Loucy (cell line): ENCODE measurements at regions not wholly inside any gene's neighbourhood (a gene's known extent, or its start where the extent isn't known, plus 50 kb on each side); places are given as distances from the start of the nearest gene placed in this dataset.

Experiments
- CTCF ChIP-seq: fragments of 200-600 bp; sonication (generic); conservative IDR thresholded peaks from 2 replicates; pipeline ENCODE4 v1.5.1; 2014; ENCODE audit warnings: mild to moderate bottlenecking, antibody characterized with exemption, low read length
- EZH2phosphoT487 ChIP-seq: fragments of 200-600 bp; IDR thresholded peaks from 2 replicates; pipeline ENCODE4 v1.6.1; 2018; ENCODE audit warnings: antibody characterized with exemption, mild to moderate bottlenecking, moderate library complexity, borderline replicate concordance

- TF ChIP-seq CTCF (peak; percentile 40), EZH2phosphoT487 (no peak)
These were observed 547.2 kb downstream of the IRX1 start for GRCh38 chr5:4142842-4143241.
